AG04449 (cell line): ENCODE measurements at regions not wholly inside any gene's neighbourhood (a gene's known extent, or its start where the extent isn't known, plus 50 kb on each side); places are given as distances from the start of the nearest gene placed in this dataset.
"Not testable (repeated sequence)": the region's sequence is repeated elsewhere in the genome, so short reads cannot be mapped to it uniquely, and the experiment has no call there.

Source experiments
- CTCF ChIA-PET: fragments of 350-600 bp; formaldehyde crosslinking; extraction: SDS; loops from one replicate; lab custom pipeline; 2021; ENCODE audit warnings: antibody characterized with exemption; lab: Yijun Ruan, JAX
- POLR2A ChIA-PET: fragments of 400-600, 350-600 bp; formaldehyde crosslinking; extraction: SDS; loops from one replicate; lab custom pipeline; 2020; ENCODE audit warnings: antibody characterized with exemption, inconsistent platforms; lab: Yijun Ruan, JAX
- DNase-seq: peaks from one replicate; pipeline ENCODE4 v3.0.0-alpha.2; 2010; ENCODE audit warnings: low read depth, low spot score
- H3K4me3 ChIP-seq: 2 replicates; pipeline ENCODE4 v1.5.1; 2011; ENCODE audit warnings: low read depth, mild to moderate bottlenecking, control low read depth, low read length
- TF ChIP-seq, protein P1 (sequence below): IDR thresholded peaks from one replicate; pipeline ENCODE4 v1.5.1; 2011; ENCODE audit warnings: mild to moderate bottlenecking, moderate library complexity, low read length, control low read depth, inconsistent platforms; ENCODE audit not compliant: insufficient read depth; ENCODE audit errors: missing control alignments

DNA sequence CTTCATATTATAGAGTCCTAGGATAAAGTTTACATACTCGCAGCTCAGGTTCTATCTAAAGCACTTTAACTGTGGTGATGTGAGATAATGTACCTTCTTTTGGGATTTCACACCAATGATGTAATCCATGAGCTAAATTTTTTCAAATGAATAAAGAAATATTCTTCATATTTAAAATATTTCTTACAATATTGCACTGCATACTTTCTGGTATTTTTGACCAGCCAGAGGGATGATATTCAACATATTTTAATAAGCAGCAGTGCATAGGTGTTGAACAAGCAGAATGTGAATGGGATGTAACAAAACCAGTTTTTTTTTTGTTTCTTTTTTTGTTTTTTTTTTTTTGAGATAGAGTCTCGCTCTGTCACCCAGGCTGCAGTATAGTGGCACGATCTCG is 73.2 kb upstream of the TRIM24 start:
- H3K4me3 ChIP-seq = no peak overlapping the region
- no peak for DNase-seq
- ChIA-PET CTCF (no interaction called here), POLR2A (no interaction called here)
- TF ChIP-seq, protein P1, sequence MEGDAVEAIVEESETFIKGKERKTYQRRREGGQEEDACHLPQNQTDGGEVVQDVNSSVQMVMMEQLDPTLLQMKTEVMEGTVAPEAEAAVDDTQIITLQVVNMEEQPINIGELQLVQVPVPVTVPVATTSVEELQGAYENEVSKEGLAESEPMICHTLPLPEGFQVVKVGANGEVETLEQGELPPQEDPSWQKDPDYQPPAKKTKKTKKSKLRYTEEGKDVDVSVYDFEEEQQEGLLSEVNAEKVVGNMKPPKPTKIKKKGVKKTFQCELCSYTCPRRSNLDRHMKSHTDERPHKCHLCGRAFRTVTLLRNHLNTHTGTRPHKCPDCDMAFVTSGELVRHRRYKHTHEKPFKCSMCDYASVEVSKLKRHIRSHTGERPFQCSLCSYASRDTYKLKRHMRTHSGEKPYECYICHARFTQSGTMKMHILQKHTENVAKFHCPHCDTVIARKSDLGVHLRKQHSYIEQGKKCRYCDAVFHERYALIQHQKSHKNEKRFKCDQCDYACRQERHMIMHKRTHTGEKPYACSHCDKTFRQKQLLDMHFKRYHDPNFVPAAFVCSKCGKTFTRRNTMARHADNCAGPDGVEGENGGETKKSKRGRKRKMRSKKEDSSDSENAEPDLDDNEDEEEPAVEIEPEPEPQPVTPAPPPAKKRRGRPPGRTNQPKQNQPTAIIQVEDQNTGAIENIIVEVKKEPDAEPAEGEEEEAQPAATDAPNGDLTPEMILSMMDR = no peak

DNA sequence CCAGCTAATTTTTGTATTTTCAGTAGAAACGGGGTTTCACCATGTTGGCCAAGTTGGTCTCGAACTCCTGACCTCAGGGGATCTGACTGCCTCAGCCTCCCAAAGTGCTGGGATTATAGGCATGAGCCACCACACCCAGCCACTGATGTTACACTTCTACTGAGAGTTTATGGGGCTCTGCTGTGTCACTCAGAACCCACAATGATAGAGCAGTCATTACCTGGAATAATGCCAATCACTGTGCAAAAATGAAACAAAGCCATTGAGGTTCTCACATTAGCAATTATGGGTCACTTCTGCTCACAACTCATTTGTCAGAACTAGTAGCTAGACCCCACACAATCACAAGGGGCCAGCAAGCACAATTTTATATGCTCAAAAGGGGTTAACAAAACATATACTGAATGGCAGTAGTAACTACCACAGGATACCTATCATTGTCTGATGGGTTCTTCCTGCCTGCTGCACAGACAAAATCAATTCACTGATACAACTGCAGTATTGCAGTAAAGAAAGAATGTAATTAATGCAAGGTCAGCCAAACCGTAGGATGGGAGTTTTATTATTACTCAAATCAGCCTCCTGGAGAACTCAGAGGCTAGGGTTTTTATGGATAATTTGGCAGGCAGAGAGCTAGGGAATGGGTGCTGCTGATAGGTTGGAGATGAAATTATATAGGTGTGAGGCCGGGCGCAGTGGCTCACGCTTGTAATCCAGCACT is 72.1 kb upstream of the TRIM24 start:
- ChIA-PET POLR2A (no interaction called here), CTCF (no interaction called here)
- DNase-seq = no peak
- H3K4me3 ChIP-seq = no peak overlapping the region
- TF ChIP-seq, protein P1 = no peak

DNA sequence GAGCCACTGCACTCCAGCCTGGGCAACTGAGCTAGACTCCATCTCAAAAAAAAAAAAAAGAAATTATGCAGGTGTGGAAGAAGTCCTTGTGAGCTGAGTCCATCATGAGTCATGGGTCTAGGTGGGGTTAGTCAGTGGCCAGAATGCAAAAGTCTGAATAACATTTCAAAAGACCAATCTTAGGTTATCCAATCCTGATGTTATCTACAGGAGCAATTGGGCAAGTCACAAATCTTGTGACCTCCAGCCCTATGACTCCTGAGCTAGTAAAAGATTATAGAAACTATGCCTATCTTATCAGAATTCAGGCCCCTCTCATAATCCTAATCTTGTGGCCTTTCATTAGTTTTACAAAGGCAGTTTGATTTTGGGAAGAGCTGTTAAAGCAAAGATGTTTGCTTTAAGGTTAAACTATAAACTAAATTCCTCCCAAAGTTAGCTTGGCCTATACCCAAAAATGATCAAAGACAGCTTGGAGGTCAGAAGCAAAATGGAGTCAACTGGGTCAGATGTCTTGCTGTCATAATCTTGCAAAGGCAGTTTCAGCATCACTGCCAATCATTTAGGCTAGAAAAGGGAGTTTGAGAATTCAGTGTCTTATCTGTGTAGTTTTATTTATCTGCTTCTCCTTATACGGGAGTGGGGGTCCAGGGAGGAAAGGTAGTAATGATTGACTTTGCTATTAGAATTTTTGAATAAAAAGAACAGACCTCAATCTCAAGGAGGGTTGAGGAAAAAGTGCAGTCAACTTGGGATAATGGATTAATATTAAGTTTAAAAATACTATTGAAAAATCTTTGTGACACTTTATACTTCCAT is 71.2 kb upstream of the TRIM24 start:
- no peak for DNase-seq

DNA sequence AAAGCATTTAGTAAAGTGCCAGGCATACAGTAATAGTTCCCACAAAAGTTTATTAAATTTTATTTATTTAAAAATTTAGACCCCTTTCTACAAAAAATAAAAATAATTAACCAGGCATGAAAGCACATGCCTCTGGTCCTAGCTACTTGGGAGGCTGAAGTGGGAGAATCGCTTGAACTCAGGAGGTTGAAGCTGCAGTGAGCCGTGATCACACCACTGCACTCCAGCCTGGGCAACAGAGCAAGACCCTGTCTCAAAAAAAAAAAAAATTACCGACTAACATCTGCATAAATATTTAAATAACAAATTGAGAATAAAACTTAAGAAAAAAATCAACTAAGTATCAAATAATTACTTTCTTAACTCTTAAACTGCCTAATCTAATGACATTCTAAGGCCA is 64.3 kb upstream of the TRIM24 start:
- ChIA-PET CTCF (no interaction called here), POLR2A (no interaction called here)
- TF ChIP-seq, protein P1 = no peak
- H3K4me3 ChIP-seq = no peak overlapping the region
- DNase-seq = no peak

More for the DNA sequence above, 71.2 kb upstream of the TRIM24 start:
- ChIA-PET CTCF (no interaction called here), POLR2A (no interaction called here)
- H3K4me3 ChIP-seq = no peak overlapping the region
- TF ChIP-seq, protein P1 = no peak

DNA sequence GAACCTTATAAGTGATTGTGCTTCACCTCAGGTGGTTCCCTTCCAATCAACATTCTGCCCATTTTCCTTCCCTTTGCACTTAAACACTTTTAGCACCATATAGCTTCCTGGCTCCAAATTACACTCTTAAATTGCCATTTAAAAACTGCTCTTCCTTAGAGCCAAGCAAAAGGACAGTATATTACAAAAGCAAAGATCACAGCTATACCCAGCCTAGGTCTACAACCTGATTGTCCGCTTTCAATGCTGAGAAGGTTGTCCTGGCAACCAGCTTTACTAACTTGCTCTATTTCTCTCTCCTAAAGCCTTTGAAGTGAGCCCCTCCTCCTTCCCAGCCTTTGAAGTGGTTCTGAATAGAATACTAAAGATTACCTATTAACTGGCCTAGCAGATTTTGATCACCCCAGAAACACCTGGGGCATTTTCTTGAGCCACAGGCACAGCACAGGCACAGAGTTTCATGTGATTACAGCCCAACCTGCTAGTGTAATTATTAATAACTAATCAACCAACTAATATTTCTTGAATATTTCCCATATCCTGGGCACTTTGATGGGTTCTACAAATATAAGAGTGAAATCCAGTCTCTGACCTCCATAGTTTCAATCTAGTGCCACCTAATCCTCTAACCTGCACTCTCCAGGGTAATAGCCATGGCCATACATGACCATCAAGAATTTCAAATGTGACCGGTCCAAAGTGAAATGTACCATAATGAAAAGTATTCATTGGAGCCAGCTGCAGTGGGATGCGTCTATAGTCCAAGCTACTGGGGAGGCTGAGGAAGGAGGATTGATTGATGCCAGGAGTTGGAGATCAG is 63.6 kb upstream of the TRIM24 start:
- DNase-seq = no peak
- POLR2A ChIA-PET = no interaction called here
- CTCF ChIA-PET = no interaction called here
- no peak overlapping the region for H3K4me3 ChIP-seq
- TF ChIP-seq, protein P1 = no peak

DNA sequence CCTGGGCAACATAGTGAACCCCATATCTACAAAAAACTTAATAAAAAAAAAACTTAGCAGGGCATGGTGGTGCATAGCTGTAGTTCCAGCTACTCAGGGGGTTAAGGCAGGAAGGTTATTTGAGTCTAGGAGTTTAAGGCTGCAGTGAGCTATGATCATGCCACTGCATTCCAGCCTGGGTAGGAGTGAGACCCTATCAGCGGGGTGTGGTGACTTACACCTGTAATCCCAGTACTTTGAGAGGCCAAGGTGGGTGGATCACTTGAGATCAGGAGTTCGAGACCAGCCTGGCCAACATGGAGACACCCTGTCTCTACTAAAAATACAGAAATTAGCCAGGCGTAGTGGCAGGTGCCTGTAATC is 63.0 kb upstream of the TRIM24 start:
- CTCF ChIA-PET, DNase-seq, H3K4me3 ChIP-seq, POLR2A ChIA-PET: not testable (repeated sequence)
